Panc1 (cell line): ENCODE measurements at regions not wholly inside any gene's neighbourhood (a gene's known extent, or its start where the extent isn't known, plus 50 kb on each side); places are given as distances from the start of the nearest gene placed in this dataset.

Experiments used
- CTCF ChIP-seq: fragments of 450-650 bp; IDR thresholded peaks from 2 replicates; pipeline ENCODE4 v1.5.1; 2017; ENCODE audit warnings: mild to moderate bottlenecking
- POLR2AphosphoS5 ChIP-seq: IDR thresholded peaks from 2 replicates; pipeline ENCODE4 v1.6.1; 2012; ENCODE audit warnings: mild to moderate bottlenecking, low read depth, low read length, moderate library complexity
- TF ChIP-seq, protein P1 (sequence below), 2 experiments: IDR thresholded peaks; 2 replicates each; pipeline ENCODE4 v1.6.1; 2011 to 2012; ENCODE audit warnings: low read depth in 2 of 2, control low read depth in 1 of 2, low read length in 1 of 2, mild to moderate bottlenecking in 1 of 2, moderate library complexity in 1 of 2; ENCODE audit not compliant: insufficient read depth in 1 of 2

- no peak for TF ChIP-seq CTCF
- TF ChIP-seq, protein P1, sequence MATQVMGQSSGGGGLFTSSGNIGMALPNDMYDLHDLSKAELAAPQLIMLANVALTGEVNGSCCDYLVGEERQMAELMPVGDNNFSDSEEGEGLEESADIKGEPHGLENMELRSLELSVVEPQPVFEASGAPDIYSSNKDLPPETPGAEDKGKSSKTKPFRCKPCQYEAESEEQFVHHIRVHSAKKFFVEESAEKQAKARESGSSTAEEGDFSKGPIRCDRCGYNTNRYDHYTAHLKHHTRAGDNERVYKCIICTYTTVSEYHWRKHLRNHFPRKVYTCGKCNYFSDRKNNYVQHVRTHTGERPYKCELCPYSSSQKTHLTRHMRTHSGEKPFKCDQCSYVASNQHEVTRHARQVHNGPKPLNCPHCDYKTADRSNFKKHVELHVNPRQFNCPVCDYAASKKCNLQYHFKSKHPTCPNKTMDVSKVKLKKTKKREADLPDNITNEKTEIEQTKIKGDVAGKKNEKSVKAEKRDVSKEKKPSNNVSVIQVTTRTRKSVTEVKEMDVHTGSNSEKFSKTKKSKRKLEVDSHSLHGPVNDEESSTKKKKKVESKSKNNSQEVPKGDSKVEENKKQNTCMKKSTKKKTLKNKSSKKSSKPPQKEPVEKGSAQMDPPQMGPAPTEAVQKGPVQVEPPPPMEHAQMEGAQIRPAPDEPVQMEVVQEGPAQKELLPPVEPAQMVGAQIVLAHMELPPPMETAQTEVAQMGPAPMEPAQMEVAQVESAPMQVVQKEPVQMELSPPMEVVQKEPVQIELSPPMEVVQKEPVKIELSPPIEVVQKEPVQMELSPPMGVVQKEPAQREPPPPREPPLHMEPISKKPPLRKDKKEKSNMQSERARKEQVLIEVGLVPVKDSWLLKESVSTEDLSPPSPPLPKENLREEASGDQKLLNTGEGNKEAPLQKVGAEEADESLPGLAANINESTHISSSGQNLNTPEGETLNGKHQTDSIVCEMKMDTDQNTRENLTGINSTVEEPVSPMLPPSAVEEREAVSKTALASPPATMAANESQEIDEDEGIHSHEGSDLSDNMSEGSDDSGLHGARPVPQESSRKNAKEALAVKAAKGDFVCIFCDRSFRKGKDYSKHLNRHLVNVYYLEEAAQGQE (IDR thresholded peaks at IDR 0.05; ENCODE audit: insufficient read depth in 1 of 2, low read depth in 2 of 2, low read length in 1 of 2): no peak
- TF ChIP-seq POLR2AphosphoS5: no peak
Measured at GRCh38 chr4:149057594-149057993, 615.4 kb upstream of the NR3C2 start.
